ENCODE measurements at regions not wholly inside any gene's neighbourhood (a gene's known extent, or its start where the extent isn't known, plus 50 kb on each side); places are given as distances from the start of the nearest gene placed in this dataset.

- TF ChIP-seq CTCF (conservative IDR thresholded peaks at IDR 0.05; ENCODE audit: low read depth, low read length) (no peak), EZH2 (IDR thresholded peaks at IDR 0.05; ENCODE audit: low read length, unreplicated experiment) (no peak)
Observed at GRCh38 chr3:76387000-76387399, 601.7 kb upstream of the ZNF717 start.
